K562 (cell line): ENCODE measurements at regions not wholly inside any gene's neighbourhood (a gene's known extent, or its start where the extent isn't known, plus 50 kb on each side); places are given as distances from the start of the nearest gene placed in this dataset.
A peak's percentile ranks its signal among the peaks of the same experiment; 100 is the strongest.

Experiments used
- FOXA1 ChIP-seq: fragments of 450-650 bp; IDR thresholded peaks from 2 replicates; pipeline ENCODE4 v1.6.1; 2016; ENCODE audit warnings: mild to moderate bottlenecking, borderline replicate concordance
- KDM1A ChIP-seq, 2 experiments: fragments of 450-650 bp; IDR thresholded peaks; 2 replicates each; pipeline ENCODE4 v1.6.1; 2016; ENCODE audit warnings: mild to moderate bottlenecking in 2 of 2
- MAZ ChIP-seq, 2 experiments: fragments of 450-650 bp in 1 of 2; sonication (generic) in 1 of 2; formaldehyde crosslinking; IDR thresholded peaks in 1 of 2; conservative IDR thresholded peaks in 1 of 2; 2 replicates each; pipeline versions ENCODE4 v1.4.0 to v1.5.0; 2020; ENCODE audit warnings: mild to moderate bottlenecking in 1 of 2, missing genetic modification reagents in 1 of 2
- MITF ChIP-seq: IDR thresholded peaks from 2 replicates; pipeline ENCODE4 v1.6.1; 2014; ENCODE audit warnings: antibody characterized with exemption
- NRF1 ChIP-seq, 2 experiments: fragments of 450-650 bp; IDR thresholded peaks in 1 of 2; conservative IDR thresholded peaks in 1 of 2; 2 replicates each; pipeline ENCODE4 v1.6.1; 2014; ENCODE audit warnings: mild to moderate bottlenecking in 2 of 2
- PBX2 ChIP-seq, 2 experiments: IDR thresholded peaks in 1 of 2; conservative IDR thresholded peaks in 1 of 2; 2 replicates each; pipeline ENCODE4 v1.6.1; 2016; ENCODE audit warnings: low read depth in 2 of 2, mild to moderate bottlenecking in 1 of 2, missing compliant biosample characterization in 1 of 2, missing genetic modification characterization in 1 of 2, moderate library complexity in 1 of 2
- POLR2A ChIP-seq: fragments of 450-650 bp; conservative IDR thresholded peaks from 2 replicates; pipeline ENCODE4 v1.6.1; 2016
- SIN3A ChIP-seq, 2 experiments: fragments of 150-350 bp in 1 of 2; IDR thresholded peaks; 2 replicates each; pipeline ENCODE4 v1.6.1; 2011 to 2016; ENCODE audit warnings: borderline replicate concordance in 2 of 2, low read depth in 2 of 2, low read length in 2 of 2, mild to moderate bottlenecking in 2 of 2, moderate library complexity in 2 of 2; ENCODE audit not compliant: control insufficient read depth in 1 of 2
- TAF1 ChIP-seq: IDR thresholded peaks from 2 replicates; pipeline ENCODE4 v1.6.1; 2011; ENCODE audit warnings: mild to moderate bottlenecking, low read length, moderate library complexity; ENCODE audit not compliant: insufficient read depth, control insufficient read depth, severe bottlenecking; ENCODE audit errors: extremely low read depth
- TAL1 ChIP-seq: fragments of 450-650 bp; IDR thresholded peaks from 2 replicates; pipeline ENCODE4 v1.6.1; 2016; ENCODE audit warnings: mild to moderate bottlenecking
- VEZF1 ChIP-seq: fragments of 200-800 bp; sonication (Bioruptor generic); IDR thresholded peaks from 2 replicates; pipeline ENCODE4 v1.6.1; 2017; ENCODE audit warnings: missing genetic modification characterization, missing compliant biosample characterization
- ZBTB17 ChIP-seq: fragments of 450-650 bp; formaldehyde crosslinking; IDR thresholded peaks from 2 replicates; pipeline ENCODE4 v1.4.0; 2020; ENCODE audit warnings: mild to moderate bottlenecking
- ZBTB26 ChIP-seq: fragments of 450-650 bp; formaldehyde crosslinking; IDR thresholded peaks from 2 replicates; pipeline ENCODE4 v1.4.0; 2022; ENCODE audit warnings: missing genetic modification characterization
- ZBTB9 ChIP-seq: fragments of 450-650 bp; formaldehyde crosslinking; IDR thresholded peaks from 2 replicates; pipeline ENCODE4 v1.4.0; 2020; ENCODE audit warnings: mild to moderate bottlenecking, moderate library complexity
- ZKSCAN8 ChIP-seq: fragments of 200-800 bp; sonication (Bioruptor generic); IDR thresholded peaks from 2 replicates; pipeline ENCODE4 v1.6.1; 2016; ENCODE audit warnings: missing genetic modification characterization, missing compliant biosample characterization
- ZNF274 ChIP-seq: IDR thresholded peaks from 2 replicates; pipeline ENCODE4 v1.6.1; 2011; ENCODE audit warnings: low read depth, mild to moderate bottlenecking, low read length, moderate library complexity, borderline replicate concordance

- TF ChIP-seq VEZF1 (CRISPR knock-in tag): peak; percentile 55
- TF ChIP-seq ZBTB17 (CRISPR knock-in tag): no peak
- TF ChIP-seq SIN3A (IDR thresholded peaks at IDR 0.05; ENCODE audit: borderline replicate concordance in 2 of 2, control insufficient read depth in 1 of 2, low read depth in 2 of 2, low read length in 2 of 2): no peak
- TF ChIP-seq POLR2A: peak; percentile 75
- no peak for TF ChIP-seq PBX2 (CRISPR knock-in tag; IDR thresholded peaks at IDR 0.05; ENCODE audit: low read depth)
- peak; percentile 48 for TF ChIP-seq PBX2 (tag; conservative IDR thresholded peaks at IDR 0.05; ENCODE audit: low read depth)
- peak; percentile 22; the same call in 1 of the 2 replicates for TF ChIP-seq MITF
- TF ChIP-seq ZNF274: no peak
- no peak for TF ChIP-seq KDM1A (IDR thresholded peaks at IDR 0.05)
- peak; percentile 91 to 93 for TF ChIP-seq NRF1 (conservative IDR thresholded peaks at IDR 0.05 in 1 of 2, IDR thresholded peaks at IDR 0.05 in 1 of 2)
- peak; percentile 67 for TF ChIP-seq TAF1
- TF ChIP-seq TAL1: no peak
- TF ChIP-seq FOXA1: no peak
- TF ChIP-seq MAZ (CRISPR knock-in tag; conservative IDR thresholded peaks at IDR 0.05 in 1 of 2, IDR thresholded peaks at IDR 0.05 in 1 of 2): peak; percentile 47 to 54
- TF ChIP-seq ZKSCAN8 (CRISPR knock-in tag): peak; percentile 68; the same call in 1 of the 2 replicates
- TF ChIP-seq ZBTB26 (CRISPR knock-in tag): no peak
- TF ChIP-seq ZBTB9 (CRISPR knock-in tag): no peak; the same call in 1 of the 2 replicates
Observed at GRCh38 chr15:92831655-92832328, 68.3 kb upstream of the CHD2 start (continued).
